NCI-H146 (cell line): ENCODE measurements at regions not wholly inside any gene's neighbourhood (a gene's known extent, or its start where the extent isn't known, plus 50 kb on each side); places are given as distances from the start of the nearest gene placed in this dataset.

Experiments used
- DNase-seq: peaks from one replicate; lab custom pipeline; 2025; lab: John Stamatoyannopoulos, UW

DNA sequence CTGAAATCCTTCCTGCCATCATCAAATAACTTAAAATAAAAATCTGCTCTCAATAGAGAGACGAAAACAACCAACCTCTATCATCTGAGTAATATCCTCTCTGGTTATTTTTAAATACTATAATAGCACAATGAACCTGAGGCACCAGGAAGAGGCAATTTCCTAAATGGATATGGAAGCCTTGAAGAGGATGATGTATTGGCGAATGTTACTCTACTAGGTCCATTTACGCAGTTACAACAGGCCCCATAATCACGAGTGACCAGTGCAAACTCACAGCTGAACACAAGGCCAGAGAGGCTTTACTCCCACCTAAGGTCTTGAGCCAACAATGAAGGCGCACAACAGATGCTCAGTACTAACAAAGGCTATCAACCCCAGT lies 678.8 kb upstream of the NR3C2 start:
- no peak for DNase-seq

DNA sequence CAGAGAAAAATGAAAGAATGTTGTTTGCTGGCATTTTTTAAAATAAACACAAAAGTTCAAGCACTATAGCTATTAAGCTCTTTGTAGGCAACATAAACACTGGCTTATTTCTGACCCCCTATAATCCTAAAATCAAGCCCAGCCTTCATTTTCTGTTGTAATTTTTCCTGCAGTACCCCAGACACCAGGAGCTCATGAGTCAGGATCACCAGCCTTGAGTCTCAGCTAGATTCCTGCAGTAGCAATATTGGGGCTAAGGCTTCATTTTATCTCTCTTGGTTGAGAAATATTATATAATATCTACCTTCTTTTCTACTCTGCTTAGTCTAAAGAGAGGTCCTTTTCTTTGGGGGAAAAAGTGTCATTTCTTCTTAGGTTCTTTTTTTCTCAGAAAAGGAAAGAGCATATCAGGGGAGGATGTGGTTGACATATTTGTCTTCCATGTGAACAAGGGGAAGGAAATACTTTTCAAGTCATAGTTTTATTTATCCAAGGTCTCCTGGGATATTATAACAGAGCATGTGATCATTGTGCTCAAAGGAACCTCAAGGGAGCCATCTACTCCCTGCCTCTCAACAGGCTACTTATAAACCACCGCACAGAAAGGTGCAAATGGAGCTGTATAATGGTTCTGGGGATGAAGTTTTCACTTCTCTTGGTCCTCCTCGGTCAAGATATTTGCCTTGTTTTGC lies 678.3 kb upstream of the NR3C2 start:
- DNase-seq = no peak

DNA sequence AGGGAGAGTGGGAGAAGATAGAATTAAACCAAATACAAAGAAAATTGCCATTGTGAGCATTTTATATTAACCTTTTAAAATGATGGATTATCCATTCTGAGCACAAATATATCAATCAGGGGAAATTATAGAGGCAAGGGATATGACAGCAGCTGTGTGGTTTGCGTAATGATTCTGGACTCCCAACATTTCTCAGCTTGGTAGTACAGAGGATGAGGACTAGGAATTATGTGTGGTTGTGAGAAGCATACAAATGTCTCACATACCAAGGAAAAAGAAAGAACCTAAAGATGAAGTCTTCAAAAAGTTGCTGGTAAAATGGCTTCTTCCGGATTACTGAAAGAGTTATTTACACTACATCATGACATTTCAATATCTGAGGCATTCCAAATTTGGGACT lies 674.6 kb upstream of the NR3C2 start:
- DNase-seq = no peak

DNA sequence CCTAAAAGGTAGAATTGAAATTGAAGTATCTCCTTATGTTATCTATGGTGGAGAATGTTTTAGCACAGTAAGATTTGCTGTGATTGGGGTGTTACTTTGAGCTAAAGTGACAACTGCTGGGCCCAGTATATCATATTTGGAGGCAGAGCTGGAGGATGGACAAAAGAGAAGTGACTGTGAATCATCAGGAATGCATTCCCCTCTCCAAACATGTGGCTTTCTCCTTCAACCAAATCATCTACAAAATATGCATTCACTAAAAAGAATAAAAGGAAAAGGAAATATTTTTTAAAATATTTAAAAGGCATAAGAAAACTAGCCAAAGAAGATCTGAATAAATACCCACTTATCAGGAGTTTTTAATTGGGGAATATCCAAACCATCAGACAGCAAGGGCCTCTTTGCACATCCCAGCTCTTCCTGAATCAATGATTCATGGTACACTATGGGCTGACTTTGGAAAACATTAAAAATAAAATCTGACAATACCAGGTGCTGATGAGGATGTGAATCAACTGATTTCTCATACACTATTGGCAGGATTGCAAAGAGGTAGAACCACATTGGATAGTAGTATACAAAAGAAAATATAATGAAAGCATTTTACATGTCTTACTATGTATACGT lies 671.7 kb upstream of the NR3C2 start:
- DNase-seq = no peak

DNA sequence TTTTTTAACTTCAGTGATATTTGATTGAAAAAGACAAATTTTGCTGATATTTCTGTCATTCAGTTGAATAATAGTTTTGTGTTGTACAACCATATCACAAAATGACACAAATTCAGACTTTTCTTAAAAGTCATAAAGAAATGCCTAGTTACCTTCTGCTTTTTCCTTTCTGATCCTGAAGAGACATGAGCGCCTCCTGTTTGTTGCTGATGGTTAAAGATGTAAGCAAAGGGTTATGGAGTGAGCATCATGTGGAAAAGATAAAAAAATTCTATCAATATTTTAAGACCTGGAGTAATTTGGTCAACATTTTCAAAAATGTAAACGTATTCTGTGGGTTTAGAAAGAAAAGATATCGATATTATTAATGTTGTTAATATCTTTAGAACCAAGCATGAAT lies 669.9 kb upstream of the NR3C2 start:
- no peak for DNase-seq

DNA sequence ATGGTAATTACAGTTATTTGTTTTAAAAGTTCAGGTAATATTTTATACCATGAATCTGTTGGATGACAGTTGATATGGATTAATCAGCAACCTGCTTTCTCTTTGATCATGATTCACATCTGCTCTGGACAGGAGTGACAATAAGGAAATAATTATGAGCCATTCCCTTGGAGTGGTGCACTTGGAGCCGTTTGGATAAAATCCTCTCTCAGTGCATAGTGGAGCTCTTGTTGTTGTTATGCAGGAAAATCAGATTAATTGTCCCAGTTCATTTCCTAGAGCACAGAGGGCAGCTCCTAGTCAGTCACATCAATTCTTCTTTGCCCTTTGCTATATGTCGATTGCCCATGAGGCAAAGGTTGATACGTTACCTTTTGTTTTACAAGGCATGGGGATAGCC lies 668.3 kb upstream of the NR3C2 start:
- DNase-seq = no peak

DNA sequence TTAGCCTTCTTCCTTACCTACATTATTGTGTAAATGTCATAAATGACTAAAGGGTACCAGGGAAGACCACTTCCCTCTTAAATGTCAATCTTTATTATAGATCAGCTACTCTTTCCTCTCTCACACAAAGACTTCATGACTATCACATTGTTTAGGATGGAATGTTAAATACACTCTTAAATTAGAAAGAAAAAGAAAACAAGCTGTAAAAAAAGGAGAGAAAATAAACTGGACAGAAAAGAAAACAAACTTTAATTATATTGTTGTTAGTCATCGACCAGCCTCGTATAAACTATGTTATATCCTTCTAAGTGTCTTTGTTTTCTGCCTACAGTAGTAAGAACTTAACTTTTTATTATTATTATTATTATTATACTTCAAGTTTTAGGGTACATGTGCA lies 666.4 kb upstream of the NR3C2 start:
- no peak for DNase-seq

DNA sequence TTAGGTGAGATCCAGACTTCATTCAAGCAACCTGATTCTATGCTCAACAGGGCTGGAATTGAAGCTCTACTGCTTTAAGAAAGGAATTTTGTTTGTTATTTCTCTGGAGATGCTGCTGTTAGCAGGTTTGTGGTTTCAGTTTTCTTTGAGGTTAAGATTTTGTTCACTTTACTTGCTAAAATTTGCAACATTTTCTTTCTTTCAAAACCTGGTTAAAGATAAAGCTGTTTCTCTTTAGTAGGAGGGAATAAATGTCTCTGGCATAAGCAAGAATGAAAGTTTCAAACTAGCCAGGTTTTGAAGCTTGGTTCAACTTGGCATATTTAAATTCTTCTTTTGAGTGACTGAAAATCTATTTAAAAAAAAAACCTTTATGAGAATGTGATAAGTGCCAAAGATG lies 660.6 kb upstream of the NR3C2 start:
- no peak for DNase-seq

DNA sequence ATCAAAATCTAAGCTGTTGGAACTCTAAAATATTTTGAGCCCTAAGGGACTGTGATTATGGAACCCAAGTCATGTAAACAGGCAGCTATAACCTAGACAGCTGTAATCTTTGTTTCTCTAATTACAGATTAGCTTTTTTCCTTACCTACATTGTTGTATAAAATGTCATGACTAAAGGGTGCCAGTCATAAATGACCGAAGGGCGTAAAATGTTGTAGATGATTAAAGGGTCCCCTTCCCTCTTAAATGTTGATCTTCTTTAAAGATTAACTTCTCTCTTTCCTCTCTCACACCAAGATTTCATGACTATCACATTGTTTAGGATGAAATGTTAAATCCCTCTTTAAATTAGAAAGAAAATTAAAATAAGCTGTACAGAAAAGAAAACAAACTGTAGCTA lies 659.4 kb upstream of the NR3C2 start:
- DNase-seq = no peak

DNA sequence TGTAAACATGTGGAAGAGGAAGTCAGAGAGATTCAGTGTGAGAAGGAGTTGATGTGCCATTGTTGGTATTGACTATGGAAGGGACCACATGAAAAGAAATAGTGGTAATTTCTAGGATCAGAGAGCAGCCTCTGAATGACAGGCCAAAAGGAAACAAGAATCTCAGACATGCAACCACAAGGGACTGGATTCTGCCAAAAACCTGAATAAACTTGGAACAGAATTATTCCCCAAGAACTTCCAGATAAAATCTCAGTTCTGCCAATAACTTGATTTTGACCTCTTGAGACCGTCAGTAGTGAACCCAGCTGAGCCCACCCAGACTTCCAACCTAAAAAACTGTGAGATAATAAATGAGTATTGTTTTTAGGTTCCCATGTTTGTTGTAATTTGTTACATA lies 653.6 kb upstream of the NR3C2 start:
- no peak for DNase-seq

DNA sequence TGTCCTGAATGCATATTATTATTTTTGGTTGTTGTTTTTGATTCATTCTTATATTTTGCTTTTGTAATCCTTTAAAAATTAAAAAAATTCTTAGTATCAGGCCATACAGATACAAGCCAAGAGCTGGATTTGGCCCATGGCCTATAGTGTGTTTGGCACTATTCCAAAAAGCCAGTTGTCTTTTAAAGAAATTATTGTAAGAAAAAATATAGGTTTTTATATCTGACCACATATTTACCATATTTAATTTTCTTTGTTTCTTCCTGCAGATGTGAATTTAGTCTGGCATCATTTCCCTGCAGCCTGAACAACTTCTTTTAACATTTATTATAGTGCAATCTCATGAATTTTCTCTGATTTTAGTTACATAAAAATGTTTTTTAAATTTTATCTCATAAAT lies 652.8 kb upstream of the NR3C2 start:
- no peak for DNase-seq

DNA sequence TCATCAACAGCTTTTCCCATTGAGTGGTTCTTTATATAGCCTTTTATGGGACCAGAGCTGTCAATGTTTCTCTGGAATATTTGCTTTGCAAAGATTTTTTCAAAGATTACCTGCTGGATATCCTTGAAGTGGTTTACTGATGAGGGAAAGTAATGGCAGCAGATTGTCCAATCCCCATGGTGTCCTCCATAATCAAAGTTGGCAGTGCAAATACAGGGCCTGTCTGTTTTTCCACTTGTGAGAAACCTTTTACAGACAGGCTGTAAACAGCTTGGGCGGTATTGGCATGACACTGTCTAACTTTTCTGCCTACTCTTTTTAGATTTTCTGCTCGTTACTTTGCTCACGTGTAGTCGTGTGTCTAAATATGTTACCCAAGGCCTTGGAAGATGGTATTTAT lies 641.9 kb upstream of the NR3C2 start:
- no peak for DNase-seq

DNA sequence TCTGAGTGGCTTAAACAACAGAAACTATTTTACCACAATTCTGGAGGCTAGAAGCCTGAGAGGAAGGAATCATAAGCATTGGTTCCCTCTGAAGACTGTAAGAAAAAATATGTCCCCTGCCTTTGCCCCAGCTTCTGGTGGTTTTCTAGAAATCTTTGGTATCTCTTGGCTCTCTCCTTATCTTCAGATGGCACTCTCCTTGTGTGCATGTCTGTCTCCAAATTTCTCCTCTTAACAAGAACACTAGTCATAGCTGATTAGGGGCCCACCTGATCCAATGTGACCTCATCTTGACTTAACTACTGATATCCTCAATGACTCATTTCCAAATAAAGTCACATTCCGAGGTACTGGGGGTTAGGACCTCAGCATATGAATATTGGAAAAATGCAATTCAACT lies 635.0 kb upstream of the NR3C2 start:
- DNase-seq = no peak

DNA sequence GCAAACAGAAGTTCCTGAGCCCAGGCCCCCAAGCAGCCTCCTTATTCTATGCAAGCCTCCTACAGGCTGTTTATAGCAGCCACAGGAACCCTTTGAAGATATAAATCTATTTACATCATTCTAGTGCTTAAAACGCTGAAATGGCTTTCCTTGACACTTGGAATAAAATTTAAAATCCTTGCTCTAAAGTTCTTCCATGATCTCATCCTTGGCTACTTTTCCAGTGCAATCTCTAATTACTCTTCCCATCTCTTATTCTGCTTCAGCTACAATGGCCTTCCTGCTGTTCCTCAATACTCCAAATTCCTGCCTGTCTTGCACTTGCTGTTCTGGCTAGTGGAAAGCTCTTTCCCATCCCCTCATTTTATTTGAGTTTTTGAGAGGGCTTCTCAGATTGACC lies 634.2 kb upstream of the NR3C2 start:
- DNase-seq = no peak

DNA sequence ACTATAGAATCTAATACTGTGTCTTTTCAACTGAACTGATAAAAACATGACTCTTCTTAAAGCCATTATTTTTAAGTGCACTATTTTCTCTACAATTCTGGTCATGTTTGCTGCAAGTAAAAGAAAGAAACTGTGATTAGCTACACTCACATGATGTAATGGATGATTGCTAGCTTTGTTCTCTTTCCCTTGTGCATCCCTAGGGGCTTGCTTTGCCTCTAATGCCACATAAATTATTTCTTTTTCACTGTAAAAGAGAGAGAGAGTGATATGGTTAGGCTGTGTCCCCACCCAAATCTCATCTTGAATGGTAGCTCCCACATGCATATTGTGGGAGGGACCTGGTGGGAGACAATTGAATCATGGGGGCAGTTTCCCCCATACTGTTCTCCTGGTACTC lies 630.2 kb upstream of the NR3C2 start:
- DNase-seq = no peak

DNA sequence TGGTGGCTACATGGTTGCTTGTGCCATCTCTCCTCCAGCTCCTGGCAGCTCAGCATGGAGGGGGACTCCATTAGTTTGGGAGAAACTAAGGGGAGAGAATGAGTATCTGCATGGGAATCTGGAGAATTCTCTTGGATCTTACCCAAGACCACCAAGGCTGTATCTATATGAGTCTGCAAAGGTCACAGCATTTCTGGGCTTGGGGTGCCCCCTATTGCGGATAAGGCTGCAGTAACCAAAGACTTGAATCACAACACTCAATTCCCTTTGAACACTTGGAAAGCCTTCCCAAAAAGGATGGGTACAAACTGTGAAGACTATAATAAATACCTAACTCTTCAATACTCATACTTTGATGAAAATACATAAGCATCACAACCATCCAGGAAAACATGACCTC lies 623.5 kb upstream of the NR3C2 start:
- no peak for DNase-seq

DNA sequence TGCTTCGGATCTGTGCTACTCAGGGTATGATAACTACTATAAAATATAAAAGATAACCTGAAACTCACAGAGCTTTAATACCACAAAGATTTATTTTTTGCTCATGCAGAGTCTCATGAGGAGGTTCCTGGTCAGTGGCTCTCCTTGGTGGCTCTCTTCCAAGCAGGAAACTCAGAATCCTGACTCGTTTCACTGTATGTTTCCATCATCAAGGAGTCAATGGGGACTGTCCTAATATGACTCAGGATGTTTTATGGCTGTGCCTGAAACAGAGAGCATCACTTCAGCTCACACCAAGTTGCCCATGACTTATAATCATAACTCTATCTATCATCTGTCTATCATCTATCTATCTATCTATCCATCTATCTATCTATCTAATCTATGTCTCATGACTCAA lies 620.8 kb upstream of the NR3C2 start:
- DNase-seq = no peak

DNA sequence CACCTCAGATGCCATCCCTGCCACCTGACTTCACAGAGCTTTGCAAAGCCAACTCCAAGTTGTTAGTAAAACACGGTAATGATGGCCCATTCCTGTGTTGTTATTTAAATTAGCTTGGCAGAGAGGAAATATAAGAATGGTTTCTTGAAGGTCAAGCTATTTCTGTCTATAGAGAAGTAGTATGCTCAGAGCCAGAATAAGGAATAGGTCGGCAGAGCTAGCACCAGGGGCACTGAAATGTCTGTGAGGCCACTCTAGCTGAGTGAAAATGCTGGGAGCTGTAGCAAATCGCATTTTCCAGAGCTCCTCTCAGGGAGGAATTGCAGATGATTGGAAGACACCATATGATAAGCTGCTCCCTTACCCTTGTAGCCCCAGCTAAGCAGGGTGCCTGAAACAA lies 615.4 kb upstream of the NR3C2 start:
- no peak for DNase-seq

DNA sequence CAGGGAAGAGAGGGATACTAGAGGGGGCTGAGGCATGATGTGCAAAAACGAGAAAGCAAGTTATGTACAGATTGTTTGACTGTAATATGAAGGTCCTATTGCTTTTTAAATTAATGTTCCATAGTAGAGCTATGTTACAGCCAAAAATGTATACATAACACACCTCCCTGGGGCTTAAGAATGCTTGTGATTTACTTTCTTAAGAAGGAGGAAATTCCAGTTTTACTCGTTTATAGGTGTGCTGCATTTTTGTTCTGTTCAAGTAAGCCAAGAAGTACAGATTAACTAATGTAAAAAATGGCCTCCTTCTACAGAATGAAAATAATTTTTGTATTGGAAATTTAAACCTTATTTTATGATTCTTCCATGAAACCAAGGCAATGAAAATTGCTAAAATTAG lies 614.4 kb upstream of the NR3C2 start:
- no peak for DNase-seq

DNA sequence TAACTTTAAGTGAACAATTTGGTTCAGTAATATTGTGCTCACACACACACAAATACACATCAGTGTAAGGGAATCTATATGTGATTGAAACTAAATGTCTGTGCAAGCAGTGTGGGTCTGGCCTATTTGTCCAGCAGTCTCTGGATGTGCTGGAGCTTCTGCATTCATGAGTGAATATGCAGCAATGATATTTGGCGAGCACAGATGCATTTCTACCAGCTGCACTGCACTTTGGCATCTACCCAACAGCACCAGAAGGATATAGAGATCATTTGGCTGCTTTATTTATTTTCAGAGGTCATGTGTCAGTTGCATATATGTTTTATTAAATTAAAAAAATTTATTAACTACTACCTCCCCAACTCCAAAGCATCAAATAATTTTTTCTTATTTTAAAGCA lies 613.4 kb upstream of the NR3C2 start:
- no peak for DNase-seq

DNA sequence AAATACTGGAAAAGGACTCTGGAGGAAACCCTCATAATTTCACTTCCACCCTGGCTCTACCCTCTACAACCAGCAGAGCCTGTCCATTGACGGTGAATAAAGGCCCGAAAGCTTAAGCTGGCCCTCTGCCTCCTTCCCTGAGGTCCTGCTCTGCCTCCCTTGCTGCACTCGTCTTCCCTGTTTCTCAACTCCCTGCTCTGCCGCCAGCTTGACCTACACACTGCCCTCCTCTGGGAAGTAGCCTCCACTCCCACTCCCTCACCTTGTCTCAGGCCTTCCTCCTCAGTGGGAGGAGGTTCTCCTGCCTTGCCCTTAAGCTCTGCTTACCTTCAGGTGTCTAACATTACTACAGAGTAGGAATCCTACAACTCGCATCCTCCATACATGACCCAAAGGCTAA lies 608.6 kb upstream of the NR3C2 start:
- no peak for DNase-seq

DNA sequence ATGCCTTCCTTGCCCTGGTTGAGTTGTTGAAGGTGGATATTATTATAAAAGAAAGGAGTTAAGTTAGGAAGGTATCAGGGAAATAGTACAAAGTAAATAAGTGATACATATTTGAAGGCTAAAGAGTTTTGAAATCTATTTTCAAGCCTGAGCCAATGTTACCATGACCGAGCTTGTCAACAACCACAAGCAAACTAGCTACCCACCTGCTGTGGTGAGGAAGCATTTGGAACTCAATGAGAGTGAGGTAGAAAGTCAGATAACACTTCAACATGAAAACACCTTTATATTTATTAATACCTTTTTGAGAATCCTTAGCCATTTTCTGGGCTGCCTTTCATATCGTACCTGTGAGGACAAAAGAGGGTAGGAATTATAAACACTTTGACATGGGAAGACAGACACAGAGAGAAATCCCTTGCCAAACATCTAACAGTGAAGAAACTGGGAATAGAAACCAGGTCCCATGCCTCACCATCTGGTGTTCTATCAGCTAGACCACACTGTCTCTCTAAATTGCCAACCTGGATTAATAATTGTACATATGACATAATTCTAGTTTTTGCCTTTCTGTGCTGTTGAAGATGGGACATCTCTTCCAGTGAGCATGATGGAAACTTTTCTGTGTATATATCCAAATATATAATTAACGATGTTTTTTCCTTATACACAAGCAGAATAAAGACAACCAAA lies 606.4 kb upstream of the NR3C2 start:
- no peak for DNase-seq

DNA sequence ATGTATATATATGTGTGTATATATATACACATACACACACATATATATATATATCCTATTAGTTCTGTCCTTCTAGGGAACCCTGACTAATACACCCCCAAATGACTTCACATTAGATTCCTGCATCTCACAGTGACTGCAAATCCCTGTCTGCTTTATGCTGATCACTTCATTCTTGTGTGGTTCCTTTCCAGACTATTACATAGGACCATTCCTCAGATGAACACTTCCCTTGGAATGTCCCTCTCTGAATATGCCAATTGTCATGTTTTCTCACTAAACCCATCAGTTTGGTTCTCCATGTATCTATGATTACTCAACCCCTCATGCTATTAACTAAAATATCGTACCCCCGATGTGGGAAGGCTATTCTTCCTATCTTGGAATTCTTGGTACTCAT lies 605.2 kb upstream of the NR3C2 start:
- no peak for DNase-seq

DNA sequence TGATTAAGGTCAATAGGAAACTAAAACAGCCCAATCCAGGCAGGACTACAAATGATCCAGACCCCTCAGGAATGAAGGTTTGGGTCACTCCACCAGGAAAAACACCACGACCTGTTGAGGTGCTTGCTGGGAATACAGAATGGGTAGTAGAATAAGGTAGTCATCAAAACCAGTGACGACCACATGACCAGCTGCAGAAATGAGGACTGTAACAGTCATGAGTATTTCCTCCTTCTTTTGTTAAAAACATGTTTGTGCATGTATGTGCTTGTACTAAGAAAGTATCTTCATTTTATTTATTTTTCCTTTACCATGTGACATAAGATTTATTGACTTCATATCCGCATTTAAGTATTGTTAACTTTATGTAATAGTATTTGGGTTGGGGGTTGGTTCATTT lies 603.5 kb upstream of the NR3C2 start:
- no peak for DNase-seq
